ENCODE measurements at regions not wholly inside any gene's neighbourhood (a gene's known extent, or its start where the extent isn't known, plus 50 kb on each side); places are given as distances from the start of the nearest gene placed in this dataset.
"Not testable (repeated sequence)": the region's sequence is repeated elsewhere in the genome, so short reads cannot be mapped to it uniquely, and the experiment has no call there.

GRCh38 chr5:108503986-108504385 is 122.1 kb upstream of the FBXL17 start:
- ATAC-seq (ENCODE audit: low FRiP score) (no peak), DNase-seq (ENCODE audit: low spot score) (no peak)
- TF ChIP-seq, protein P1, sequence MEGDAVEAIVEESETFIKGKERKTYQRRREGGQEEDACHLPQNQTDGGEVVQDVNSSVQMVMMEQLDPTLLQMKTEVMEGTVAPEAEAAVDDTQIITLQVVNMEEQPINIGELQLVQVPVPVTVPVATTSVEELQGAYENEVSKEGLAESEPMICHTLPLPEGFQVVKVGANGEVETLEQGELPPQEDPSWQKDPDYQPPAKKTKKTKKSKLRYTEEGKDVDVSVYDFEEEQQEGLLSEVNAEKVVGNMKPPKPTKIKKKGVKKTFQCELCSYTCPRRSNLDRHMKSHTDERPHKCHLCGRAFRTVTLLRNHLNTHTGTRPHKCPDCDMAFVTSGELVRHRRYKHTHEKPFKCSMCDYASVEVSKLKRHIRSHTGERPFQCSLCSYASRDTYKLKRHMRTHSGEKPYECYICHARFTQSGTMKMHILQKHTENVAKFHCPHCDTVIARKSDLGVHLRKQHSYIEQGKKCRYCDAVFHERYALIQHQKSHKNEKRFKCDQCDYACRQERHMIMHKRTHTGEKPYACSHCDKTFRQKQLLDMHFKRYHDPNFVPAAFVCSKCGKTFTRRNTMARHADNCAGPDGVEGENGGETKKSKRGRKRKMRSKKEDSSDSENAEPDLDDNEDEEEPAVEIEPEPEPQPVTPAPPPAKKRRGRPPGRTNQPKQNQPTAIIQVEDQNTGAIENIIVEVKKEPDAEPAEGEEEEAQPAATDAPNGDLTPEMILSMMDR (IDR thresholded peaks at IDR 0.05) = no peak

DNA sequence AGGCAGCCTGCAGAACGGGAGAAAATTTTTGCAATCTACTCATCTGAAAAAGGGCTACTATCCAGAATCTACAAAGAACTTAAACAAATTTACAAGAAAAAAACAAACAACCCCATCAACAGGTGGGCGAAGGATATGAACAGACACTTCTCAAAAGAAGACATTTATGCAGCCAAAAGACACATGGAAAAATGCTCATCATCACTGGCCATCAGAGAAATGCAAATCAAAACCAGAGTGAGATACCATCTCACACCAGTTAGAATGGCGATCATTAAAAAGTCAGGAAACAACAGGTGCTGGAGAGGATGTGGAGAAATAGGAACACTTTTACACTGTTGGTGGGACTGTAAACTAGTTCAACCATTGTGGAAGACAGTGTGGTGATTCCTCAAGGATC is 113.7 kb upstream of the FBXL17 start:
- not testable (repeated sequence) for DNase-seq (ENCODE audit: low spot score); ATAC-seq (ENCODE audit: low FRiP score)

- DNase-seq (ENCODE audit: low spot score) = no peak
- ATAC-seq (ENCODE audit: low FRiP score) = no peak
- TF ChIP-seq, protein P1 (IDR thresholded peaks at IDR 0.05) = no peak
These were observed 106.1 kb upstream of the FBXL17 start for GRCh38 chr5:108487951-108488350.

- ATAC-seq (ENCODE audit: low FRiP score) = no peak
- no peak for DNase-seq (ENCODE audit: low spot score)
- TF ChIP-seq, protein P1 (IDR thresholded peaks at IDR 0.05) = no peak
These were observed 102.1 kb upstream of the FBXL17 start for GRCh38 chr5:108484035-108484434.

GRCh38 chr5:108481355-108481931 is 99.5 kb upstream of the FBXL17 start:
- TF ChIP-seq, protein P1 (IDR thresholded peaks at IDR 0.05) = no peak
- DNase-seq (ENCODE audit: low spot score) = no peak
- no peak for ATAC-seq (ENCODE audit: low FRiP score)

GRCh38 chr5:108472237-108472636 is 90.3 kb upstream of the FBXL17 start:
- no peak for ATAC-seq (ENCODE audit: low FRiP score)

GRCh38 chr5:108467563-108467962 is 85.7 kb upstream of the FBXL17 start:
- ATAC-seq (ENCODE audit: low FRiP score) (no peak), DNase-seq (ENCODE audit: low spot score) (no peak)
- TF ChIP-seq, protein P1 (IDR thresholded peaks at IDR 0.05) = no peak

More at GRCh38 chr5:108472237-108472636, 90.3 kb upstream of the FBXL17 start:
- TF ChIP-seq, protein P1 (IDR thresholded peaks at IDR 0.05) = no peak
- no peak for DNase-seq (ENCODE audit: low spot score)
